Left lung (tissue), 4 donors: ENCODE measurements at regions not wholly inside any gene's neighbourhood (a gene's known extent, or its start where the extent isn't known, plus 50 kb on each side); places are given as distances from the start of the nearest gene placed in this dataset.

Experiments
- ATAC-seq: fragments of 200-7000 bp; cut with Tn5 transposase; one replicate; pipeline ENCODE4 v1.9.1; 2020; ENCODE audit warnings: moderate library complexity
- DNase-seq, 4 donors: peaks; one replicate each; pipeline ENCODE4 v3.0.0-alpha.2; 2013 to 2020
- H3K27ac ChIP-seq, 2 donors: fragments of 200-600 bp; sonication (generic) in 1 of 2; one replicate each; pipeline versions ENCODE4 v1.5.0 to v1.8.0; 2020 to 2021
- H3K27me3 ChIP-seq, 2 donors: fragments of 200-600 bp; sonication (generic) in 1 of 2; one replicate each; pipeline versions ENCODE4 v1.5.0 to v1.8.0; 2020 to 2021
- H3K36me3 ChIP-seq, 2 donors: fragments of 200-600 bp; sonication (generic) in 1 of 2; one replicate each; pipeline versions ENCODE4 v1.5.0 to v1.8.0; 2020 to 2021
- H3K4me1 ChIP-seq, 2 donors: fragments of 200-600 bp; one replicate each; pipeline ENCODE4 v1.8.0; 2021
- H3K4me3 ChIP-seq, 2 donors: fragments of 200-600 bp; sonication (generic) in 1 of 2; one replicate each; pipeline versions ENCODE4 v1.5.0 to v1.8.0; 2020 to 2021; ENCODE audit warnings: mild to moderate bottlenecking in 1 of 2
- H3K9me3 ChIP-seq, 2 donors: fragments of 200-600 bp; sonication (generic) in 1 of 2; one replicate each; pipeline versions ENCODE4 v1.5.0 to v1.8.0; 2020 to 2021
- intact Hi-C, 2 donors: fragments of 100-400 bp; cut with DNase I; formaldehyde crosslinking; loops; one replicate each; pipeline versions ENCODE4 v1.11.2 to v1.14.2; 2022
- TF ChIP-seq, protein P1 (sequence below), 2 donors: fragments of 200-600 bp; sonication (generic) in 1 of 2; IDR thresholded peaks; one replicate each; pipeline versions ENCODE4 v1.5.0 to v1.8.0; 2021; ENCODE audit warnings: antibody characterized with exemption in 2 of 2
- donor health status: DM: no; HTN: yes; CAD: no.
- donor health status: DM: no; HTN: no; CAD: no.

DNA sequence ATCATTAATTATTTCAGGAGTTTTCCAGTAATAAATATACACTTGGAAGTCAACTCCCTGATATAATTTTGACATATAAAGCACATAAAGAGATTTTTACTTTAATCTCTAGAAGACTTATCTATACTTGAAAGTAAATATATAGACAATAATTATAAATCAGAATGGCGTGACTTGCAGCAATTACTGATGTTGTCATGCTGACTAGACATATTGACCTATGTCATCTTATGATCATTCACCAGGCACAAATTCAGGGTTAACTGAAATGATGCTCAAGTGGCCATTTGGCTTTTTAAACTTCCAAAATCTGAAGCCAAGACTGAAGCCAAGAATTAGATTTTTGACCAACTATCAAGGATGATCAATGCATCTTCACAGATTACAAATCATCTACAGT lies 192.2 kb downstream of the MCHR2 start:
- intact Hi-C loops = no loop called here
- H3K36me3 ChIP-seq = no peaks in the 10 kb centered on the region
- ATAC-seq (no peak), DNase-seq (no peak)
- no peak overlapping the region for H3K27ac ChIP-seq
- TF ChIP-seq, protein P1, sequence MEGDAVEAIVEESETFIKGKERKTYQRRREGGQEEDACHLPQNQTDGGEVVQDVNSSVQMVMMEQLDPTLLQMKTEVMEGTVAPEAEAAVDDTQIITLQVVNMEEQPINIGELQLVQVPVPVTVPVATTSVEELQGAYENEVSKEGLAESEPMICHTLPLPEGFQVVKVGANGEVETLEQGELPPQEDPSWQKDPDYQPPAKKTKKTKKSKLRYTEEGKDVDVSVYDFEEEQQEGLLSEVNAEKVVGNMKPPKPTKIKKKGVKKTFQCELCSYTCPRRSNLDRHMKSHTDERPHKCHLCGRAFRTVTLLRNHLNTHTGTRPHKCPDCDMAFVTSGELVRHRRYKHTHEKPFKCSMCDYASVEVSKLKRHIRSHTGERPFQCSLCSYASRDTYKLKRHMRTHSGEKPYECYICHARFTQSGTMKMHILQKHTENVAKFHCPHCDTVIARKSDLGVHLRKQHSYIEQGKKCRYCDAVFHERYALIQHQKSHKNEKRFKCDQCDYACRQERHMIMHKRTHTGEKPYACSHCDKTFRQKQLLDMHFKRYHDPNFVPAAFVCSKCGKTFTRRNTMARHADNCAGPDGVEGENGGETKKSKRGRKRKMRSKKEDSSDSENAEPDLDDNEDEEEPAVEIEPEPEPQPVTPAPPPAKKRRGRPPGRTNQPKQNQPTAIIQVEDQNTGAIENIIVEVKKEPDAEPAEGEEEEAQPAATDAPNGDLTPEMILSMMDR (IDR thresholded peaks at IDR 0.05) = no peak
- no peaks in the 10 kb centered on the region for H3K27me3 ChIP-seq
- no peak overlapping the region for H3K4me3 ChIP-seq
- no peaks in the 10 kb centered on the region for H3K4me1 ChIP-seq
- no peaks in the 10 kb centered on the region for H3K9me3 ChIP-seq

DNA sequence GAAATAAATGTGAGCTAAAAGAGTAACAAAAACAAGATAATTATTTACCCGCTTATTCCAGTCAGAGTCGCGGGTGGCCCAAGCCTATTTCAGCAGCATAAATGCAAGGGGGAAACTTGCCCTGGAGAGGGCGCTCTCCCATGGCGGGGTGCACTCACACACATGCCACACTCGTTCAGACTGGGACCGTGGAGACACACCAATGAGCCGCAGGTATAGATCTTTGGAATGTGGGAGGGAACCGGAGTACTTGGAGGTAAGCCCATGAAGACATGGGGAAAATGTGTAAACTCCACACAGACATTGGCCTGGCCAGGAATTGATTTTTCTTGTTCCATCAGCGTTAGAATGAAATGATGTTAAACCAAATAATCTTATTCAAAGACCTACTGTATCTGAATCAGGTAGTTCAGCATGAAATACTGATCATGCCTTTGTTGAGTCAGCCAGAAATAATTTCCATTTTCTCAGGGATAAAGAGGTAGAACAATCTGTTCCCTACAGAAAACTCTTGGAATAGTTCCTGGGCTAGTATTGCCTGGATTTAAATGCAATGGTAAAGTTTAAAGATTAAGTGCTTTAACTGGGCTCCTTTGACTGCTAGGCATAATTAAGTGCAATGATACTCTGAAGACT lies 191.5 kb downstream of the MCHR2 start:
- intact Hi-C loops = no loop called here
- H3K4me1 ChIP-seq = no peaks in the 10 kb centered on the region
- TF ChIP-seq, protein P1 (IDR thresholded peaks at IDR 0.05) = no peak
- no peak overlapping the region for H3K4me3 ChIP-seq
- no peaks in the 10 kb centered on the region for H3K27me3 ChIP-seq
- ATAC-seq (no peak), DNase-seq (peak in 1 of 4 donors; percentile 46)
- H3K36me3 ChIP-seq = no peaks in the 10 kb centered on the region
- no peaks in the 10 kb centered on the region for H3K9me3 ChIP-seq
- no peak overlapping the region for H3K27ac ChIP-seq

- TF ChIP-seq, protein P1 (IDR thresholded peaks at IDR 0.05) = no peak
- no peak for DNase-seq
- no peak overlapping the region for H3K4me3 ChIP-seq
- no peak overlapping the region for H3K27ac ChIP-seq
- no peaks in the 10 kb centered on the region for H3K9me3 ChIP-seq
- no peaks in the 10 kb centered on the region for H3K27me3 ChIP-seq
- no peaks in the 10 kb centered on the region for H3K4me1 ChIP-seq
- intact Hi-C loops = no loop called here
- no peak for ATAC-seq
- no peaks in the 10 kb centered on the region for H3K36me3 ChIP-seq
These were observed 185.0 kb downstream of the MCHR2 start for GRCh38 chr6:99808992-99809391.

DNA sequence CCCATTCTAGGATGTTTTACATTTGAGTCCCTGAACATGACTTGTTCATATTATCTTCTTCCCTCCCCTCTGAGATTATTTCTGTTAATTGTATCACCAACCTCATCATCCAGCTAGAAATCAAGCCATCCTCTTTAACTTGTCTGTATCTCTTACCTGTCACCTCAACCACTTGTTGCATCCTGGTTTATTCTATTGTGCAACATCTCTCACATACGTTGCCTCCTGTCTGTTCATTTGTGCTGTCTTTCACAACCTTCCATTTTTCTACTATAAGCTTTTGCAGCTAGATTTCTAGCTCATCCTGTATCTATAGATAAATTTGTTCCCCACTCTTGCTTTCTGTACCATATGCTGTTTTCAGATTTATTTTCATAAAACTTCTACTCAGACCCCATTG lies 183.7 kb downstream of the MCHR2 start:
- Histone ChIP-seq H3K27me3 (no peaks in the 10 kb centered on the region), H3K4me3 (no peak overlapping the region), H3K36me3 (no peaks in the 10 kb centered on the region), H3K27ac (no peak overlapping the region), H3K4me1 (no peaks in the 10 kb centered on the region), H3K9me3 (no peaks in the 10 kb centered on the region)
- ATAC-seq (no peak), DNase-seq (no peak)
- intact Hi-C loops = no loop called here
- TF ChIP-seq, protein P1 (IDR thresholded peaks at IDR 0.05) = no peak

- intact Hi-C loops = no loop called here
- TF ChIP-seq, protein P1 (IDR thresholded peaks at IDR 0.05) = no peak
- ATAC-seq = peak; percentile 94
- no peaks in the 10 kb centered on the region for H3K4me1 ChIP-seq
- H3K9me3 ChIP-seq = no peaks in the 10 kb centered on the region
- H3K4me3 ChIP-seq = no peak overlapping the region
- no peaks in the 10 kb centered on the region for H3K36me3 ChIP-seq
- DNase-seq = peak in 1 of 4 donors; percentile 45
- no peaks in the 10 kb centered on the region for H3K27me3 ChIP-seq
- no peak overlapping the region for H3K27ac ChIP-seq
These were observed 182.9 kb downstream of the MCHR2 start for GRCh38 chr6:99810942-99811620.
